Stimulated activated CD4-positive, alpha-beta T cell treated with anti-CD3 and anti-CD28 coated beads, Interleukin-15, amount 100 ng/mL, for 1 hour (primary cell): ENCODE measurements at regions not wholly inside any gene's neighbourhood (a gene's known extent, or its start where the extent isn't known, plus 50 kb on each side); places are given as distances from the start of the nearest gene placed in this dataset.
"Not testable (repeated sequence)": the region's sequence is repeated elsewhere in the genome, so short reads cannot be mapped to it uniquely, and the experiment has no call there.

ENCODE experiments used
- DNase-seq, 2 donors: peaks; one replicate each; pipeline ENCODE4 v3.0.0-alpha.2; 2020; ENCODE audit warnings: low read depth in 1 of 2, low spot score in 1 of 2

GRCh38 chr21:25531538-25532250, 75.6 kb downstream of the MRPL39 start:
- DNase-seq = not testable (repeated sequence)

- DNase-seq = no peak
These were observed 78.8 kb downstream of the MRPL39 start for GRCh38 chr21:25528515-25528914.

- DNase-seq = no peak
These were observed 88.8 kb downstream of the MRPL39 start for GRCh38 chr21:25518491-25518911.

GRCh38 chr21:25515484-25516405, 91.5 kb downstream of the MRPL39 start:
- no peak for DNase-seq

- DNase-seq = no peak
These were observed 93.5 kb downstream of the MRPL39 start for GRCh38 chr21:25513810-25514209.

GRCh38 chr21:25512095-25513081, 94.9 kb downstream of the MRPL39 start:
- DNase-seq = no peak

GRCh38 chr21:25509862-25510261, 97.4 kb downstream of the MRPL39 start:
- DNase-seq = peak in 1 of 2 donors; percentile 3

- no peak for DNase-seq
These were observed 98.9 kb downstream of the MRPL39 start for GRCh38 chr21:25508364-25508763.

- DNase-seq = no peak
These were observed 99.8 kb downstream of the MRPL39 start for GRCh38 chr21:25507522-25507921.

GRCh38 chr21:25506887-25507286, 100.4 kb downstream of the MRPL39 start:
- DNase-seq = no peak

- no peak for DNase-seq
These were observed 101.0 kb downstream of the MRPL39 start for GRCh38 chr21:25506261-25506660.

GRCh38 chr21:25503981-25504380, 103.3 kb downstream of the MRPL39 start:
- DNase-seq = no peak

- DNase-seq = peak in 1 of 2 donors; percentile 6
These were observed 105.2 kb downstream of the MRPL39 start for GRCh38 chr21:25501996-25502665.

GRCh38 chr21:25501462-25501861, 105.8 kb downstream of the MRPL39 start:
- no peak for DNase-seq

- no peak for DNase-seq
These were observed 106.7 kb downstream of the MRPL39 start for GRCh38 chr21:25500598-25500997.

- no peak for DNase-seq
These were observed 110.3 kb downstream of the MRPL39 start for GRCh38 chr21:25496825-25497482.

GRCh38 chr21:25494804-25495203, 112.5 kb downstream of the MRPL39 start:
- DNase-seq = no peak

- no peak for DNase-seq
These were observed 113.6 kb downstream of the MRPL39 start for GRCh38 chr21:25493722-25494121.

- DNase-seq = no peak
These were observed 116.0 kb downstream of the MRPL39 start for GRCh38 chr21:25491267-25491666.

- no peak for DNase-seq
These were observed 116.5 kb downstream of the MRPL39 start for GRCh38 chr21:25490742-25491141.
